ENCODE measurements at regions not wholly inside any gene's neighbourhood (a gene's known extent, or its start where the extent isn't known, plus 50 kb on each side); places are given as distances from the start of the nearest gene placed in this dataset.
"Not testable (repeated sequence)": the region's sequence is repeated elsewhere in the genome, so short reads cannot be mapped to it uniquely, and the experiment has no call there.

- Histone ChIP-seq H3K27me3 (no peaks in the 10 kb centered on the region), H3K4me3 (no peak overlapping the region), H3K4me2 (no peak overlapping the region), H3K79me2 (ENCODE audit: low read depth) (no peaks in the 10 kb centered on the region), H3F3A (ENCODE audit: low read depth) (no peaks in the 10 kb centered on the region), H3K9me3 (ENCODE audit: low read depth) (no peaks in the 10 kb centered on the region), H3K9ac (no peak overlapping the region), H3K4me1 (peaks cover 14% of the 10 kb centered on the region), H4K20me1 (ENCODE audit: low read depth) (no peaks in the 10 kb centered on the region), H2AFZ (replicated peaks) (no peak overlapping the region), H3K36me3 (no peaks in the 10 kb centered on the region), H3K27ac (no peak overlapping the region)
- H3K9me3 Mint-ChIP-seq: no peaks in the 10 kb centered on the region
- H3K4me1 Mint-ChIP-seq: peaks cover 15% of the 10 kb centered on the region
- TF ChIP-seq CTCF (IDR thresholded peaks at IDR 0.05): no peak
- TF ChIP-seq EZH2phosphoT487 (IDR thresholded peaks at IDR 0.05): no peak
- TF ChIP-seq EZH2 (IDR thresholded peaks at IDR 0.05): no peak
- no peaks in the 10 kb centered on the region for H3K36me3 Mint-ChIP-seq
- H3K27ac Mint-ChIP-seq: no peak overlapping the region
- no peak for DNase-seq (ENCODE audit: low spot score)
- peaks cover 5% of the 10 kb centered on the region for H3K27me3 Mint-ChIP-seq (ENCODE audit: insufficient read depth, low read depth)
- no peak overlapping the region for H3K4me3 Mint-ChIP-seq
These were observed 507.6 kb upstream of the ROBO2 start for GRCh38 chr3:76532158-76532822.

- not testable (repeated sequence) for H3K27ac Mint-ChIP-seq; DNase-seq (ENCODE audit: low spot score); H3K27me3 ChIP-seq; H3K27ac ChIP-seq; H2AFZ ChIP-seq (replicated peaks); H3K36me3 Mint-ChIP-seq; H3F3A ChIP-seq (ENCODE audit: low read depth); H3K4me3 Mint-ChIP-seq; H3K9me3 ChIP-seq (ENCODE audit: low read depth); H3K9ac ChIP-seq; H3K9me3 Mint-ChIP-seq; H3K4me2 ChIP-seq; H3K79me2 ChIP-seq (ENCODE audit: low read depth); H3K36me3 ChIP-seq; H3K4me3 ChIP-seq; H3K27me3 Mint-ChIP-seq (ENCODE audit: insufficient read depth, low read depth); H4K20me1 ChIP-seq (ENCODE audit: low read depth)
- H3K4me1 Mint-ChIP-seq: peaks cover 15% of the 10 kb centered on the region
- H3K4me1 ChIP-seq: peaks cover 14% of the 10 kb centered on the region
These were observed 506.2 kb upstream of the ROBO2 start for GRCh38 chr3:76533710-76534109.

GRCh38 chr3:76537857-76538256 lies 502.0 kb upstream of the ROBO2 start:
- not testable (repeated sequence) for H3K27me3 Mint-ChIP-seq (ENCODE audit: insufficient read depth, low read depth); H3K36me3 ChIP-seq; H3K9ac ChIP-seq; H4K20me1 ChIP-seq (ENCODE audit: low read depth); H3F3A ChIP-seq (ENCODE audit: low read depth); H3K4me2 ChIP-seq; H3K9me3 Mint-ChIP-seq; H3K27ac ChIP-seq; H3K27ac Mint-ChIP-seq; H3K9me3 ChIP-seq (ENCODE audit: low read depth); DNase-seq (ENCODE audit: low spot score); H3K4me3 Mint-ChIP-seq; H3K79me2 ChIP-seq (ENCODE audit: low read depth); H3K27me3 ChIP-seq; H2AFZ ChIP-seq (replicated peaks); H3K4me3 ChIP-seq; H3K36me3 Mint-ChIP-seq
- H3K4me1 Mint-ChIP-seq: peaks cover 13% of the 10 kb centered on the region
- peaks cover 15% of the 10 kb centered on the region for H3K4me1 ChIP-seq

GRCh38 chr3:76547674-76548073 lies 492.2 kb upstream of the ROBO2 start:
- no peak overlapping the region for H3K27ac ChIP-seq
- H3K9ac ChIP-seq: no peak overlapping the region
- H3K27me3 Mint-ChIP-seq (ENCODE audit: insufficient read depth, low read depth): no peaks in the 10 kb centered on the region
- H3K9me3 Mint-ChIP-seq: no peaks in the 10 kb centered on the region
- no peak for DNase-seq (ENCODE audit: low spot score)
- H3K27me3 ChIP-seq: no peaks in the 10 kb centered on the region
- H3K4me1 ChIP-seq: peaks cover 11% of the 10 kb centered on the region
- no peak overlapping the region for H2AFZ ChIP-seq (replicated peaks)
- TF ChIP-seq CTCF (IDR thresholded peaks at IDR 0.05) (no peak), EZH2 (IDR thresholded peaks at IDR 0.05) (no peak), EZH2phosphoT487 (IDR thresholded peaks at IDR 0.05) (no peak)
- H3K4me1 Mint-ChIP-seq: no peaks in the 10 kb centered on the region
- H3K4me3 ChIP-seq: no peak overlapping the region
- no peak overlapping the region for H3K4me3 Mint-ChIP-seq
- H3F3A ChIP-seq (ENCODE audit: low read depth): no peaks in the 10 kb centered on the region
- no peaks in the 10 kb centered on the region for H3K9me3 ChIP-seq (ENCODE audit: low read depth)
- H3K36me3 Mint-ChIP-seq: no peaks in the 10 kb centered on the region
- H3K4me2 ChIP-seq: no peak overlapping the region
- H3K27ac Mint-ChIP-seq: no peak overlapping the region
- H3K79me2 ChIP-seq (ENCODE audit: low read depth): no peaks in the 10 kb centered on the region
- H4K20me1 ChIP-seq (ENCODE audit: low read depth): no peaks in the 10 kb centered on the region
- H3K36me3 ChIP-seq: no peaks in the 10 kb centered on the region
